ENCODE measurements at regions not wholly inside any gene's neighbourhood (a gene's known extent, or its start where the extent isn't known, plus 50 kb on each side); places are given as distances from the start of the nearest gene placed in this dataset.

DNA sequence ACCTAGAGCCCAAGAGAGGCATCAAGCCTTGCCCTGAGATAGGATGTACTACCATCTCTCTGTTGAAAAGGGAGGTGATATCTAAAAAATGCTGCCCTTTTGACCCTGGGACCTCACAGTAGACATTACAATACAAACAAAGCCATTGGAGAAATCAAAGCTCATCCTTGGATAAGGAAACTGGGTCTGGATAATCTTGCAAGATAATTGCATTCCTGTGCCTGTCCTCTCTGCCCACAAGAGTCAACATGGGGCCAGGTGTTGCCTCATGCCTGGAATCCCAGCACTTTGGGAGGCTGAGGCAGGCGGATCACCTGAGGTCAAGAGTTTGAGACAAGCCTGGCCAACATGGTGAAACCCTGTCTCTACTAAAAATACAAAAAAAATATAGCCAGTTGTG is 57.3 kb upstream of the DLG1 start:
- no peak overlapping the region for H3K4me3 ChIP-seq
- H3K9me3 ChIP-seq, result peaks cover 0 to 7% (median 0%) of the 10 kb centered on the region in 4 donors
- no peaks in the 10 kb centered on the region for H3K27me3 ChIP-seq
- TF ChIP-seq POLR2A (IDR thresholded peaks at IDR 0.05) (no peak), CTCF (IDR thresholded peaks at IDR 0.05) (no peak)
- H3K27ac ChIP-seq, result no peak overlapping the region
- DNase-seq, result no peak
- no peaks in the 10 kb centered on the region for H3K36me3 ChIP-seq
- peaks cover 0 to 11% (median 0%) of the 10 kb centered on the region in 4 donors for H3K4me1 ChIP-seq

GRCh38 chr3:197354568-197355001 is 56.2 kb upstream of the DLG1 start:
- Histone ChIP-seq H3K27ac (peak overlapping the region; percentile 19 to 74 (median 42)), H3K27me3 (no peaks in the 10 kb centered on the region), H3K9me3 (no peaks in the 10 kb centered on the region), H3K36me3 (no peaks in the 10 kb centered on the region), H3K4me3 (no peak overlapping the region), H3K4me1 (peaks cover 0 to 11% (median 0%) of the 10 kb centered on the region in 4 donors)
- DNase-seq, result peak in 1 of 3 donors; percentile 59
- TF ChIP-seq CTCF (IDR thresholded peaks at IDR 0.05) (no peak), POLR2A (IDR thresholded peaks at IDR 0.05) (no peak)

DNA sequence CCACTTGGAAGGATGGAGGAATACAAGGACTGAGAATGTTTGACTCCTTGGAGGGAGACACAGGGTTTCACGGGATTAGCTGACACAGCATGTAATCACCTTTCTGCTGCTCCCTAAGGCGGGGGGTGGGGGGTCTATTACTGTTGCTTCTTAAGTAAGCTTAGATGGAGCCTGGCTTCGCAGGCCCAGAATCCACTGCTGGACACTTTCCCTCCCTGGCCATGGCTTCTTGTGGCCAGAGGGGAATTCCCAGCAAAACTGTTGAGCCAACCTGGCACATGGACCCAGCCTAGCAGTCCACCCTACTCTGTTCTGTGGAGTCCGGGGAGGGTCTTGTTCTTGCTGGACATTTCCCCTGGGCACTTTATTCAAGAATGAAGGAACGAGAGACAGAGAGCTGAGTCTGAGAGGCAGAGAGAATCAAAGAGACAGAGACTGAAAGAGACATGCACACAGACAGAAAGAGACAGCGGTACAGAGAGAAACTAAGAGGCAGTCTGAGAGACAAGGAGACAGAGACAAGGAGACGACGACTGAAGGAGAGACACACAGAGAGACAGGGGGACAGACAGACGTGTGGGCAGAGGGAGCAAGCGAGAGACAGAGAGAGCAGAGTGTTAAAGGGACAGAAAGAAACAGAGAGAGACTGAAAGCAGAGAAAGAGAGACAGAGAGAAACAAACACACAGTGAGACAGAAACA is 55.6 kb upstream of the DLG1 start:
- DNase-seq, result no peak
- peaks cover 0 to 11% (median 0%) of the 10 kb centered on the region in 4 donors for H3K4me1 ChIP-seq
- H3K9me3 ChIP-seq, result no peaks in the 10 kb centered on the region
- TF ChIP-seq CTCF (IDR thresholded peaks at IDR 0.05) (no peak), POLR2A (IDR thresholded peaks at IDR 0.05) (no peak)
- no peaks in the 10 kb centered on the region for H3K27me3 ChIP-seq
- no peaks in the 10 kb centered on the region for H3K36me3 ChIP-seq
- no peak overlapping the region for H3K4me3 ChIP-seq
- peak overlapping the region; percentile 19 to 74 (median 42) for H3K27ac ChIP-seq

DNA sequence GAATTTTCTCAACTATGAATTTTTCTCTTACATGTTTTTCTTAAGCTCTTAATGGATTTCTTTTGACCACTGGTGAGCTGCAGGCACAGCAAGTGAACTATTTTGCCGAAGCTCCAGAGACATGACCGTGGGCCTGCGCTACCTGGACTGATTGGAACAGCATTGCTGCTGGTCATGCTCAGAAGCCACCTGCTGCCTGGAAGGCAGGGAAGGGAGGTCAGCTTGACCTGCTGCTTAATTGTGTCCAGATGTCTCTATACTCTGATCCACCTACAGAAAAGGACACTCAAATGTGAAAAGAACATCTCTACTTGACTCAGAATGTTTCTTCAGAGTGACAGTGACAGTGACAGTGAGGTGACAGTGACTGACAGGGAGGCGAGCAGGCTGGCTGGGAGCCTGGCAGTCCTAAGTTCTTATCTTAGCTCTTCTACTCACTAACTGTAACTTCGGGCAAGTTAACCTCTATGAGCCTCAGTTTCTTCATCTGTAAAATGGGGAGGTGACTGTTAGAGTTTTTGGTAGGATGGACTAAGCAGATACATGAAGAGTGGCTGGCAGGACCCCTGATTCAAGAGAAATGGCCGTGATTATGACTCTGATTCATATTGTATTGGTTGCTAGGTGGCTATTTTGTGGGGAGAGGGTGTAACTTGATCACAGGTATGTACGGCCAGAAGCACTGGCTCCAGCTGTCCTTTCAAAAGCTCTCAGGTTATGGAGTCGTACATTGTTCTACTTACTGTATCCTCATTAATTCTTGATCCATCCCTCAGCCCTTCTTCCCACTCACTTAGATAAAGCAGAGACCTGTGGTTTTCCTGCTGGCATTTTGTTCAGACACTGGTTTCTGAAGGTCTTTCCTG is 54.8 kb upstream of the DLG1 start:
- DNase-seq, result no peak
- Histone ChIP-seq H3K27ac (peak overlapping the region in 1 of 4 donors; percentile 74), H3K4me1 (peaks cover 0 to 11% (median 0%) of the 10 kb centered on the region in 4 donors), H3K36me3 (no peaks in the 10 kb centered on the region), H3K9me3 (no peaks in the 10 kb centered on the region), H3K4me3 (no peak overlapping the region), H3K27me3 (no peaks in the 10 kb centered on the region)
- TF ChIP-seq POLR2A (IDR thresholded peaks at IDR 0.05) (no peak), CTCF (IDR thresholded peaks at IDR 0.05) (no peak)

- Histone ChIP-seq H3K9me3 (no peaks in the 10 kb centered on the region), H3K27me3 (no peaks in the 10 kb centered on the region), H3K27ac (no peak overlapping the region), H3K4me1 (peaks cover 0 to 11% (median 0%) of the 10 kb centered on the region in 4 donors), H3K4me3 (no peak overlapping the region), H3K36me3 (no peaks in the 10 kb centered on the region)
- TF ChIP-seq POLR2A (IDR thresholded peaks at IDR 0.05), result no peak
- no peak for TF ChIP-seq CTCF (IDR thresholded peaks at IDR 0.05)
- DNase-seq, result no peak
These were observed 54.0 kb upstream of the DLG1 start for GRCh38 chr3:197352382-197352781.
